Neuron (in vitro differentiated cells): ENCODE measurements at regions not wholly inside any gene's neighbourhood (a gene's known extent, or its start where the extent isn't known, plus 50 kb on each side); places are given as distances from the start of the nearest gene placed in this dataset.

Source experiments
- H2AFZ ChIP-seq: one replicate; pipeline ENCODE4 v1.6.1; 2013; ENCODE audit warnings: low read depth, mild to moderate bottlenecking, inconsistent platforms, low read length, moderate library complexity
- H3K27me3 ChIP-seq: one replicate; pipeline ENCODE4 v1.6.1; 2013; ENCODE audit warnings: low read length; ENCODE audit not compliant: insufficient read depth
- H3K36me3 ChIP-seq: one replicate; pipeline ENCODE4 v1.6.1; 2013; ENCODE audit warnings: low read length; ENCODE audit not compliant: insufficient read depth
- H3K4me1 ChIP-seq: one replicate; pipeline ENCODE4 v1.6.1; 2013; ENCODE audit warnings: low read length; ENCODE audit not compliant: insufficient read depth
- H3K4me3 ChIP-seq: 2 replicates; pipeline ENCODE4 v1.5.1; 2013; ENCODE audit warnings: mild to moderate bottlenecking, low read length, moderate library complexity
- H3K9me3 ChIP-seq: one replicate; pipeline ENCODE4 v1.6.1; 2013; ENCODE audit warnings: low read length

DNA sequence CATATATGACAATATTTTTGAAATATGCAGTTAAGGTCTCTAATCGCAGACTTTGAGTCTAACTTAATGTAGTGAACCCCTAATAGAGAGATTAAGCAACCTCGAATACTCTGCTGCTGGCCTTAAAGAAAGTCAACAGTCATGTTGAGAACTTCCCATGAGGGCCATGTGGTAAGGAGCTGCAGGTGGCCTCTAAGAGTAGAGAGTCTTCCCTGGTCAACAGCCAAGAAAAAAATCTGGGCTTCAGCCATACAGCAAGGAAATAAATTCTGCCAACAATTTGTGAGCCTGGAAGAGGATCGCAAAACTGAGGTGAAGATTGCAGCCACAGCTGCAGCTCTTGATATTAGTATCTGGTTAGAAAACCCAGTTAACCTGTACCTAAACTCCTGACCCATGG is 935.2 kb upstream of the TYRP1 start:
- Histone ChIP-seq H3K4me3 (no peak overlapping the region), H3K27me3 (no peaks in the 10 kb centered on the region), H2AFZ (no peak overlapping the region), H3K36me3 (no peaks in the 10 kb centered on the region), H3K9me3 (no peaks in the 10 kb centered on the region), H3K4me1 (no peaks in the 10 kb centered on the region)

DNA sequence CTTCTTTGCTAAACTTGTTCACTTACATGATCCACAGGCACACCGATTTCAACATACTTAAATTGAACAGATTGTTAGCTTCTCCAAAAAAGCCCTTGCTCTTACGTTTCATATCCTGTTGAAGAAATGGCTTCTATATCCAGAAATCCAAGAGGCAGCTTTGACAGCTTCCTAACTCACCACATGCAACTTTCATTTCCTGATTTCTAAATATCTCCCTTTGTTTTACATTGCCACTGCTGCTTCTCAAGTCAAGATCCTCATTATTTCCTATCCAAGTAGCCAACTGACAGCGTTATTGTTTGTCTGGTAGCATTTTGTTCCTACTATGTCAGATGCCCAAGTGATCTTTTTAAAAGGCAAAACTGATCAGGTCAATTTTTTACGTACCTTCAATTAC is 913.2 kb upstream of the TYRP1 start:
- Histone ChIP-seq H3K4me1 (no peaks in the 10 kb centered on the region), H3K36me3 (no peaks in the 10 kb centered on the region), H2AFZ (no peak overlapping the region)

DNA sequence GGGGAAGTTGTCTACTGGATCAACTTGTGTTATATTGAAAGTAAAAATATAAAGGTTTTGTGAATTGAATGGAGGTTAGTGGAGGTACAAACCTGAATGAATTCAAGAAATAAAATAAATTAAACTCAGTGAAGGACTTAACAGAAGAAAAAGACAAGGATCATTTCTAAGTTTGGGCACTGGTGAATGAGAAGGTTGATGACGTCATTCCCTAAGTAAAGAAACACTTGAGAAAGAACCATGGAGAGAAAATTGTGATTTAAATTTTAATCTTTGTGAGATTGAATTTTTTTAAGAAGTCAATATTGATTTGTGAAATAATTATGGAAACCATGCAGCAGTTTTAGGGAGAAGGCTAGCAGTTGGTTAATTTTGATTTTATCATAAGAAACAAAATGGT is 900.3 kb upstream of the TYRP1 start:
- no peaks in the 10 kb centered on the region for H3K4me1 ChIP-seq
- no peaks in the 10 kb centered on the region for H3K36me3 ChIP-seq
- H3K9me3 ChIP-seq, result no peaks in the 10 kb centered on the region
- H3K27me3 ChIP-seq, result no peaks in the 10 kb centered on the region
- no peak overlapping the region for H3K4me3 ChIP-seq
- no peak overlapping the region for H2AFZ ChIP-seq

More for the DNA sequence above, 913.2 kb upstream of the TYRP1 start:
- Histone ChIP-seq H3K4me3 (no peak overlapping the region), H3K27me3 (no peaks in the 10 kb centered on the region), H3K9me3 (no peaks in the 10 kb centered on the region)

DNA sequence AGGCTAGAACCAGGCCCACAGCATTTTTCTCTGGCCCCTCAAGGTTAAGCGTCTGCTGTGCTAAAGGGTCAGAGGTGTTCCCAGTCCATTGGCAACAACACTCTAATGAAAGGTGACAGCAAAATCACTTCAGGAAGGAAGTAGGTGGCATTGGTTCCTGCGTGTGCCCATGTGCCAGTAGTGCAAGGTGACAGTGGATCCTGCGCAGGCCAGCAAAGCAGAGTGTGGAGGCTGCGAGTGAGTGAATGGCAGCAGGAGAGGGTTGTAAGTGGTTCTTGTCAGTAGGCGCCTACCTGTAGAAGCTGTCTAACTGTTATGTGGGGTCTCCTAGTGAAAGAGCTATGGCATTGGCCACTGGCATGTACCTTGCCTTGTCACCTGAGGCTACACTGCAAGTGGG is 898.2 kb upstream of the TYRP1 start:
- Histone ChIP-seq H3K27me3 (no peaks in the 10 kb centered on the region), H3K4me3 (no peak overlapping the region), H2AFZ (no peak overlapping the region), H3K9me3 (no peaks in the 10 kb centered on the region), H3K4me1 (no peaks in the 10 kb centered on the region), H3K36me3 (no peaks in the 10 kb centered on the region)

DNA sequence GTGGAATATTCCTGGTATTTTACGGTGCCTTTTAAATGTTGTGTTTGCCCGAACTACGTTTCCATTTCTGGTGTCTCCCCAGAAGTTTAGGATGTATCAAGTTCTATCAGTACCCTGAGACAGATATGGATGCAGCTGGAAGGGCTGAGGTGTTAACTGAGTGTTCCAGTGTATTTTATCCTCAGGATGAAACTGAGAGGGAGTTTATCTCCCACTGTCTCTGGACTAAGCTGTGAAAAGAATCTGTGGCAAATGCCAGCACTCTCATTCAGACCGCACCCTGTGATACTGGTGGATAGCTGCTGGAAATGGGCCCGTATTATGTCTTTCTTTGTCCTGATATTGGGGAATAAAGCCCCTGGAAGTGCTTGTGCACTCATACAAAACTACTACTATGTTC is 887.2 kb upstream of the TYRP1 start:
- no peak overlapping the region for H3K4me3 ChIP-seq
- no peak overlapping the region for H2AFZ ChIP-seq
- H3K36me3 ChIP-seq, result no peaks in the 10 kb centered on the region
- no peaks in the 10 kb centered on the region for H3K27me3 ChIP-seq
- no peaks in the 10 kb centered on the region for H3K4me1 ChIP-seq
- H3K9me3 ChIP-seq, result no peaks in the 10 kb centered on the region

DNA sequence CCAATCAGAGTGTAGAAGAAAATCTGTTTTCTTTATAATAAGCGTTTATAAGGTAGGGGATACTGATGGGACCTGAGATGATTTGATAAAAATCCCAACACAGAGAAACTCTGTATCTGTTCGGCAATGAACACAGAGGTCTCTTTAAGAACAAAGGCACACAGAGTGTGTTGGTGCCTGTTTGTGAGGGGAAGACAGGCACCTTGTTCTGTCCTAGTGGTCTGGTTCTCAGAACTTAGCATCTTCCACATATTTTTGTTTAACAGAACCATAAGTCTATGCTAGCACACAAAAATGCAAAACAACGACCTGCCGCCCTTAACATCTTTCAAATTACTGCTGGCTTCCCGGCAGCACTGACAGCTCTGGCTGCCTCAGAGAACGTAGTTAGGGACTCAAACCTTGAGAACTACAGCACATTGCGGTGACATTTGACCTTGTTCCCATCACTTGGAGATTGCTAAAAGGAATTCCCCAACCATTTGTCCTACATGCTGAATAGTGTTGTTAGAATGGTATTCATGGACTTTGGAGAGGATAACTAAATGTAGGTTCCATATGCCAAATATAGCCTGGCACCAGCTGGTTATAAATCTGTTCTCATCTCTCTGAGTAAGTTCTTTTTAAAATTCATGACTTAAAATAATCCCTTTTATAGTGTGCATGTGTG is 871.7 kb upstream of the TYRP1 start:
- Histone ChIP-seq H3K36me3 (no peaks in the 10 kb centered on the region), H3K4me3 (no peak overlapping the region), H3K9me3 (no peaks in the 10 kb centered on the region), H2AFZ (peak overlapping the region; percentile 17), H3K4me1 (peaks cover 21% of the 10 kb centered on the region), H3K27me3 (no peaks in the 10 kb centered on the region)

DNA sequence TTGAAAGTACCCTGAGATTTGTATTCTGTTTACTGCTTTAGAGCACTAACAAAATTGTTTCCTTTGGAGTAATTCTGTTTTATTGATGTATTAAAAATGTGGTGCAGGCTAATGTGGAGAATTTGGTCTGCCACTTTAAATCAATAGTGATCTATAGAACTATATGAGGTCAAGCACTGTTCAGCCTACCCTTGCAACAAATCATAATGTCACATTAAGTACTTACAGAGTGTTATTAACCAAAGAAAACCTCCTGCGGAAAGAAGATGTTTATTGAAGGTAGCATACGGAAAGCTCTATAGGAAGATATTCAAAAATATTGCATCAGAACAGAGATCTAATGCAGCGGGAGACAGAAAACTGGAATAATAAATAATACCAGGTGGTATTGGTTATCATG is 865.0 kb upstream of the TYRP1 start:
- Histone ChIP-seq H3K4me1 (no peaks in the 10 kb centered on the region), H3K27me3 (no peaks in the 10 kb centered on the region), H3K9me3 (no peaks in the 10 kb centered on the region), H3K4me3 (no peak overlapping the region), H2AFZ (no peak overlapping the region), H3K36me3 (no peaks in the 10 kb centered on the region)

DNA sequence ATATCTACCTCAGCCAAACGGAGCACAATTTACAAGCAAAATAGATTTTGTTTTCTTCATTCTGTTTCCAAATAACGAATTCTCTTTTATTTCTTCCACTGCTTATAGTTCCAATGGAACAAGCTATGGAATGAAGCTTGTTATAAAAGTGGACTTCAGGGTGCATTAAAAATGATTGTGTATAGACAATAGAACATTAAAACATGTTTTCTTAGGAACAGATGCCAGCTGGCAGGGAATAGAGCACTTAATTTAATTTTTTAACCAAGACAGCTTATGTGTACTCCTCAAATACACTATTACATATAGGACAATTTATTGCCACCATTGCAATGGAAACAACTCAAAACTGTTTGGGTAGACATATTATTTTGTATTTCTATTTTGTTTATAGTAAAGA is 860.1 kb upstream of the TYRP1 start:
- Histone ChIP-seq H3K4me1 (no peaks in the 10 kb centered on the region), H3K4me3 (no peak overlapping the region), H2AFZ (no peak overlapping the region), H3K9me3 (peaks cover 3% of the 10 kb centered on the region), H3K27me3 (no peaks in the 10 kb centered on the region), H3K36me3 (no peaks in the 10 kb centered on the region)

DNA sequence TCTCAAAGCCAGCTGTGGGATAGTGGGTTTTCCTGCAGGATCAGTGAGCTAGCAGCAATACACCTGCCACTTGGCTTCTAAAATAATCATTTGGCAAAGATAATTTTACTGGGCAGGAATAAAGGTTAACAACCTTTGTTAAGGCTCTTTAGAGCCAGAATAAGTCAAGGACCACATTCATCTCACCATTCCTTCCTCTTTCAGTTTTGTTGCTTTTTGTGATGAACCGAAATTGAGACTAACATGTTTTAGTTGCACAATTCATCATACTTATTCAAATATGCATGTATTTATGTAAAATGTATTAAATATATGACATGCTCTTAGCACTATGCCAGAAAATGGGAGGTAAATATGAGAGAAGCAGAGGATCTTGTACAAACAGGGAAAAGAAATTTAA is 824.4 kb upstream of the TYRP1 start:
- H3K4me1 ChIP-seq, result no peaks in the 10 kb centered on the region

DNA sequence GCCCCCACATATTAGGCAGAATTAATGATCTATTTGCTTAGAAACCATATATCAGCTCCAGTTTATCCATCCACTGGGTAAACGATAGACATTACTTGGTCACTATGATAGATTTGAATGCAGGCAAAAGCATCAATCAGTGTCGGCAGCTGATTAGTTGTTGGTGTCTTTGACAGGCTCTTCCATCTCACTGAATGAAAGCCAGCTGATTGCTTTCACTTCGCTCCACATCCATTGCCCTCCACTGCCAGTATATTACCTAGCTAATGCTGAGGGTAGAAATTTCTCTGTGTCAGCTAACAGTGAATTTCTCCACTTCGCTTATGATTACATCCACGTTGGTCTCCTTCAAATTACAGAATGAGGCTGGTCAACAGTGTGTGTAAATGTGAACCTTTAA is 821.3 kb upstream of the TYRP1 start:
- H3K27me3 ChIP-seq, result no peaks in the 10 kb centered on the region
- no peaks in the 10 kb centered on the region for H3K36me3 ChIP-seq
- H2AFZ ChIP-seq, result no peak overlapping the region
- H3K9me3 ChIP-seq, result no peaks in the 10 kb centered on the region
- H3K4me3 ChIP-seq, result no peak overlapping the region
- no peaks in the 10 kb centered on the region for H3K4me1 ChIP-seq

More for the DNA sequence above, 824.4 kb upstream of the TYRP1 start:
- Histone ChIP-seq H3K27me3 (no peaks in the 10 kb centered on the region), H3K4me3 (no peak overlapping the region), H2AFZ (no peak overlapping the region), H3K36me3 (no peaks in the 10 kb centered on the region), H3K9me3 (no peaks in the 10 kb centered on the region)

DNA sequence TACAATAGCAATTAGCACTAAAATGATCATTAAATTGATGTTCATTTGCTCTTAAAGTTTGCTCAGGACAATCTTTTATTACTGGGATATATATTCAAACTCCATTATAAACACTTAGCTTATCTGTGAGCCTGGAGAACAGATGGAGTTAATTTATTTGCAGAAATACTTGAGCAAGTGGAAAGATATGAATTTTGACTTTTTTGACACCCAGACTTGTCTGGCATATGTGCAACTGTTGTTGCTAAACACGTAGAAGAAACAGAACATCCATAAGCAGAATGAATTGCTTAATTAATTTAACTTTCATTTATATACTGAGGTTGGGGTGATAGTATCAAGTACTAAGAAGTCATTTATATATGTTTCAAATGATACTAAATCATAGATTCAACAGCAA is 820.7 kb upstream of the TYRP1 start:
- H3K27me3 ChIP-seq, result no peaks in the 10 kb centered on the region
- no peak overlapping the region for H2AFZ ChIP-seq
- no peaks in the 10 kb centered on the region for H3K36me3 ChIP-seq
- H3K4me3 ChIP-seq, result no peak overlapping the region
- no peaks in the 10 kb centered on the region for H3K4me1 ChIP-seq
- H3K9me3 ChIP-seq, result no peaks in the 10 kb centered on the region

DNA sequence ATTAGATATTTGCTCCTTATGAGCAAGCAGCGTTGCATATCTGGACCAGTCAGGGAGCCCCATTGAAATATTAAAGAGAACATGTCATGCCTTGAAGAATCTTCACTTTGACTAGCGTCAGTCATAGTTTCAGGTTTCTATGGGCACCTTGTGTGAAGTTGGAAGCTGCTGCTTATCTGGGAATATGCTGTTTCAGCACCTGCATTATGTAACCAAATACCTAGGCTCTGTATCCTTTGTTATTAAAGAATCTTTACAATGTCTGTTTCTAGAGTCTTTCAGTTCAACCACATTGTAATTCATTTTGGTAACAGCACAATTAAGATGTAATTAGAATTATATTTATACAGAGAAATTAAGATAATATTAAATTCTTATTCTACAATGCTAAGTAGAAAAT is 818.8 kb upstream of the TYRP1 start:
- Histone ChIP-seq H2AFZ (no peak overlapping the region), H3K4me3 (no peak overlapping the region), H3K9me3 (no peaks in the 10 kb centered on the region), H3K4me1 (no peaks in the 10 kb centered on the region), H3K36me3 (no peaks in the 10 kb centered on the region), H3K27me3 (no peaks in the 10 kb centered on the region)

DNA sequence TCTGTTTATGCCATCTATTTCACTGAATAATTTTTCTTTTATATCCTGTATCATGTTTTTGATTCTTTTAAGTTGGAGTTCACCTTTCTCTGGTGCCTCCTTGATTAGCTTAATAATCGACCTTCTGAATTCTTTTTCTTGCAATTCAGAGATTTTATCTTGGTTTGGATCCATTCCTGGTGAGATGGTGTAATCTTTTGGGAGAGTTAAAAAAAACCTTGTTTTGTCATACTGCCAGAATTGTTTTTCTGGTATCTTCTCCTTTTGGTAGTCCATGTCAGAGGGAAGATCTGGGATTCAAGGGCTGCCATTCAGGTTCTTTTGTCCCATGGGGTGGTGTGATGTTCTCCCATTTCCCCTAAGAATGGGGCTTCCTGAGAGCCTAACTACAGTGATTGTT is 800.8 kb upstream of the TYRP1 start:
- no peaks in the 10 kb centered on the region for H3K27me3 ChIP-seq
- no peak overlapping the region for H2AFZ ChIP-seq
- H3K4me3 ChIP-seq, result no peak overlapping the region
- no peaks in the 10 kb centered on the region for H3K9me3 ChIP-seq
- no peaks in the 10 kb centered on the region for H3K36me3 ChIP-seq
- H3K4me1 ChIP-seq, result no peaks in the 10 kb centered on the region

DNA sequence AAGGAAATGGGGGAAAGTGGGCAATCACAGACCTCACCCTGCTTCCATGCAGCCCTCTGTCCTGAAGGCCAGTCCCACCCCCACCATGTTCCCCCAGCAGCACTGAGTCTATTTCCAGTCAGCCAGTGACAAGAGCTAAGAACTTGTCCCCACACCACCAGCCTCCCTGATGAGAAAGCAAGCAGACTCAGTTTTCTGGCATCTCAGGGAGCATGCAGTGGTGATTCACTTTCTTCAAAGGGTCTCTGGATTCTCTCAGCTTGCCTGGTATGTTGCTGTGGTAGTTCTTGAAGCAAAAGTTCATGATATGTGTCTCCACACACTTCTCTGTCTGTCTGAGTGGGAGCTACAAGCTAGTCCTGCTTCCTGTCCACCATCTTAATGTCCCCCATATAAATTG is 799.9 kb upstream of the TYRP1 start:
- H3K4me3 ChIP-seq, result no peak overlapping the region
- no peaks in the 10 kb centered on the region for H3K27me3 ChIP-seq
- no peaks in the 10 kb centered on the region for H3K9me3 ChIP-seq
- no peak overlapping the region for H2AFZ ChIP-seq
- H3K4me1 ChIP-seq, result no peaks in the 10 kb centered on the region
- H3K36me3 ChIP-seq, result no peaks in the 10 kb centered on the region
